ENCODE measurements at regions not wholly inside any gene's neighbourhood (a gene's known extent, or its start where the extent isn't known, plus 50 kb on each side); places are given as distances from the start of the nearest gene placed in this dataset.

GRCh38 chr18:57913686-57914085 is 110.6 kb upstream of the ATP8B1 start:
- no peaks in the 10 kb centered on the region for H3K9me3 ChIP-seq
- TF ChIP-seq POLR2A (IDR thresholded peaks at IDR 0.05), result no peak
- TF ChIP-seq CTCF (IDR thresholded peaks at IDR 0.05), result no peak
- H3K36me3 ChIP-seq, result no peaks in the 10 kb centered on the region
- H3K27me3 ChIP-seq, result no peaks in the 10 kb centered on the region
- WGBS, 2 donors, result 86 to 90% methylated on average over 5 of the region's 5 CpGs
- H3K4me1 ChIP-seq, result peaks cover 0 to 23% (median 11%) of the 10 kb centered on the region in 3 donors
- DNase-seq, result no peak
- intact Hi-C loops (cut with DNase I), result no loop called here
- no peak overlapping the region for H3K27ac ChIP-seq
- H3K4me3 ChIP-seq, result no peak overlapping the region

- Histone ChIP-seq H3K27ac (no peak overlapping the region), H3K4me1 (peaks cover 0 to 17% (median 7%) of the 10 kb centered on the region in 3 donors), H3K27me3 (no peaks in the 10 kb centered on the region), H3K4me3 (no peak overlapping the region), H3K36me3 (no peaks in the 10 kb centered on the region), H3K9me3 (no peaks in the 10 kb centered on the region)
- intact Hi-C loops (cut with DNase I), result no loop called here
- WGBS, 2 donors, result 86 to 88% methylated on average over 7 of the region's 7 CpGs
- no peak for DNase-seq
- TF ChIP-seq CTCF (IDR thresholded peaks at IDR 0.05) (peak in 1 of 6 experiments; percentile 35), POLR2A (IDR thresholded peaks at IDR 0.05) (no peak)
Measured at GRCh38 chr18:57910817-57911216, 107.7 kb upstream of the ATP8B1 start.

- 57 to 88% methylated on average over 1 to 2 of the region's 2 CpGs for WGBS, 2 donors
- intact Hi-C loops (cut with DNase I), result no loop called here
- H3K4me3 ChIP-seq, result no peak overlapping the region
- TF ChIP-seq POLR2A (IDR thresholded peaks at IDR 0.05) (no peak), CTCF (IDR thresholded peaks at IDR 0.05) (no peak)
- no peaks in the 10 kb centered on the region for H3K9me3 ChIP-seq
- DNase-seq, result no peak
- no peak overlapping the region for H3K27ac ChIP-seq
- peaks cover 0 to 17% (median 5%) of the 10 kb centered on the region in 3 donors for H3K4me1 ChIP-seq
- no peaks in the 10 kb centered on the region for H3K36me3 ChIP-seq
- H3K27me3 ChIP-seq, result no peaks in the 10 kb centered on the region
Measured at GRCh38 chr18:57910134-57910533, 107.0 kb upstream of the ATP8B1 start.

- H3K36me3 ChIP-seq, result no peaks in the 10 kb centered on the region
- TF ChIP-seq POLR2A (IDR thresholded peaks at IDR 0.05) (no peak), CTCF (IDR thresholded peaks at IDR 0.05) (no peak)
- DNase-seq, result no peak
- no peaks in the 10 kb centered on the region for H3K27me3 ChIP-seq
- 36 to 48% methylated on average over 3 to 7 of the region's 7 CpGs for WGBS, 2 donors
- H3K9me3 ChIP-seq, result no peaks in the 10 kb centered on the region
- H3K4me3 ChIP-seq, result no peak overlapping the region
- peak overlapping the region in 1 of 4 donors; percentile 7 for H3K27ac ChIP-seq
- intact Hi-C loops (cut with DNase I), result no loop called here
- peaks cover 0 to 23% (median 5%) of the 10 kb centered on the region in 3 donors for H3K4me1 ChIP-seq
Measured at GRCh38 chr18:57909620-57910019, 106.5 kb upstream of the ATP8B1 start.

GRCh38 chr18:57908092-57908491 is 105.0 kb upstream of the ATP8B1 start:
- no peak overlapping the region for H3K4me3 ChIP-seq
- intact Hi-C loops (cut with DNase I), result no loop called here
- no peak for DNase-seq
- H3K36me3 ChIP-seq, result no peaks in the 10 kb centered on the region
- no peak overlapping the region for H3K27ac ChIP-seq
- no peak for TF ChIP-seq CTCF (IDR thresholded peaks at IDR 0.05)
- TF ChIP-seq POLR2A (IDR thresholded peaks at IDR 0.05), result no peak
- H3K4me1 ChIP-seq, result peaks cover 0 to 28% (median 5%) of the 10 kb centered on the region in 3 donors
- no peaks in the 10 kb centered on the region for H3K9me3 ChIP-seq
- 63% methylated on average over 1 of the region's 1 CpG for WGBS, 2 donors
- H3K27me3 ChIP-seq, result no peaks in the 10 kb centered on the region

Data from esophagus squamous epithelium (tissue), 5 donors.